Left renal cortex interstitium (tissue), 4 donors: ENCODE measurements at regions not wholly inside any gene's neighbourhood (a gene's known extent, or its start where the extent isn't known, plus 50 kb on each side); places are given as distances from the start of the nearest gene placed in this dataset.
"Not testable (repeated sequence)": the region's sequence is repeated elsewhere in the genome, so short reads cannot be mapped to it uniquely, and the experiment has no call there.

Experiments used
- DNase-seq, 4 donors: peaks; one replicate each; pipeline ENCODE4 v3.0.0-alpha.2; 2013; ENCODE audit warnings: low read depth in 4 of 4, low spot score in 2 of 4, missing footprints in 1 of 4

GRCh38 chr2:12624384-12624783 is 92.4 kb upstream of the TRIB2 start:
- no peak for DNase-seq

DNA sequence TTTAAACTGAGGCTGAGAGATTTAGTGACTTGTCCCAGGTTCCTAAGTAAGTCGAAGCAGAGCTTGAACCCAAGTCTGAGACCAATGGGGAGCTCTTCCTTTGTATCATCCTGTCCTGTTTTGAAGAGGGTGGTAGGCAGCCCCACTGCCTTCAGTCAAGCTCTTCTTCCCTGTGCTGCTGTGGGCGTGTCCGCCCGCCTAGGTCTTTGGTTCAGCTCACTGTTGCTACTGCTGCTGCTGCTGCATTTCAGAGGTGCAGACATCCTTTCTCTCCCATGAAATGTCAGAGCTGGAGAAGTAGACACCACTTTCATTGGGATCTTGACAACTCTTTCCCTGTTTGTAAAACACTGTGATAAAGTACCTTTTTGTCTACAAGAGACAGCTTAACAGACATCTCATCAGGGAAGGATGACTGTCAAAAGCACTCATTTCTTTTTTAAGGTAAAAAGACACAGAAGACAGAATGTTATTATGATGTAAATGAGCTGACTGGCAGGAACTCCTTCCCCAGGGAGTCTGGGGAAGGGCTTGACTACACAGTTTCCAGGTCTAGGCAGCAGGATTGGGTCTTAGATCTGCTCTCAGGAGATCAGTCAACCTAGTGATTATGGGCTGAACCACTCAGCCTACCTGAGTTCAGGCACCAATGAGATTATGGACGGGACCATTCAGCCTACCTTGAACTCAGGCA is 91.7 kb upstream of the TRIB2 start:
- DNase-seq, result no peak

DNA sequence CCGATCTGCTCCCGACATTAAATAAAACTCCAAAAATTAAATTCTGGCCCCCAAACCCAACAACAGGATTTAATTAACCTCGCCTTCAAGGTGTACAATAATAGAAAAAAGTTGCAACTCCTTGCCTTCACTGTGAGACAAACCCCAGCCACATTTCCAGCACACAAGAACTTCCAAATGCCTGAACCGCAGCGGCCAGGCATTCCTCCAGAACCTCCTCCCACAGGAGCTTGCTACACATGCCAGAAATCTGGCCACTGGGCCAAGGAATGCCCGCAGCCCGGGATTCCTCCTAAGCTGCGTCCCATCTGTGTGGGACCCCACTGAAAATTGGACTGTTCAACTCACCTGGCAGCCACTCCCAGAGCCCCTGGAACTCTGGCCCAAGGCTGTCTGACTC is 88.2 kb upstream of the TRIB2 start:
- DNase-seq, result not testable (repeated sequence)

- no peak for DNase-seq
Measured at GRCh38 chr2:12636837-12637581, 79.7 kb upstream of the TRIB2 start.

- no peak for DNase-seq
Measured at GRCh38 chr2:12637754-12638153, 79.0 kb upstream of the TRIB2 start.

- no peak for DNase-seq
Measured at GRCh38 chr2:12641441-12641840, 75.3 kb upstream of the TRIB2 start.

DNA sequence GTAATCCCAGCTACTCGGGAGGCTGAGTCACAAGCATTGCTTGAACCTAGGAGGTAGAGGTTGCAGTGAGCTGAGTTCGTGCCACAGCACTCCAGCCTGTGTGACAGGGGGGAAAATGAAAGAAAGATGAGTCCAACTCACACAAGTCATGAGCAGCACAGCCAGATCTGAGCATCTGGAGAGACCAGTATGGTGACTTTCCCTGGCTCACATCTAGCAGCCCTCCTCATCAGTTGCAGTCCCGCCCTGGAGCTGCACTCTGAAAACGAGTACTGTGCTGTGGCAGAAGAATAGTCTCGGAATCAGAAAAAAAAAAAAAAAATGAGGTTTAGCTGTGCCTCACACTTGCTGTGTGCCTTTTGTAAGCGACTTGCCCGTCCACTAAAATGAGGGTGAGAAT is 74.4 kb upstream of the TRIB2 start:
- no peak for DNase-seq

GRCh38 chr2:12642859-12643258 is 73.9 kb upstream of the TRIB2 start:
- no peak for DNase-seq

DNA sequence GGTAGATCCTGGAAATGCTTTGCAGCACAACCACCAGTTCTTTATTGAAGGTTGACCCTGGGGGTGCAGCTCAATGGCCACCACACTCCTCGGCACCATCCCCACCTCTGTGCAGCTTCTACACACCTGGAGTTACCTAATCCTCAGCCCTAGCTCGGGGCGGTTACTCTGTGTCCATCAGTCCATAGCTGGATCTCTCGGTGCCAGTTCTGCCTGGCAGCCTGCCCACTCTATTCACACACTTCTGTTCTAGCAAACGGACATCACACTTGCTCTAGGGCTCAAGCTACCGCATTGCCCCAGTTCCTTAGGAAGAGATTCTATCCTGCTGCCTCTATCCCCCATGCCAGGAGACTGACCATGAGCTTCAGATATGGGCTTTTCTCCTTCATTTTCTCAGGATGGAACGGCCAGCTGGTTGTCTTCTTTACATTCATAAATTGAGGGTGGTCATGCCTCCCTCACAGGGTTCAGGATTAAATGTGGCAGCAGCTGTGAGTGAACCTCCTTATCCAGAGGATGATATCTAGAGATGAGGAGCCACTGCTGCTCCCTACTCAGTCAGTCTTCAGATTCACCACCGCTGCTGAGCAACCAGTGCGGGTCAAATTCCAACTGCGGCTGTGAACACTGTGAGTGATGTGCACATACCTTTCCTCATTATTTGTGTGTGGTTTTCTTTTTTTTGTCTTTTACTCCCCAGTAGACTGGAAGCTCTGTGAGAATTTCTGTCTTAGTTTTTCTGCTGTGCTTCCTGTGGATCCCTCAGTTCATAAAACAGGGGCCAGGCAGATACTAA is 66.9 kb upstream of the TRIB2 start:
- no peak for DNase-seq

DNA sequence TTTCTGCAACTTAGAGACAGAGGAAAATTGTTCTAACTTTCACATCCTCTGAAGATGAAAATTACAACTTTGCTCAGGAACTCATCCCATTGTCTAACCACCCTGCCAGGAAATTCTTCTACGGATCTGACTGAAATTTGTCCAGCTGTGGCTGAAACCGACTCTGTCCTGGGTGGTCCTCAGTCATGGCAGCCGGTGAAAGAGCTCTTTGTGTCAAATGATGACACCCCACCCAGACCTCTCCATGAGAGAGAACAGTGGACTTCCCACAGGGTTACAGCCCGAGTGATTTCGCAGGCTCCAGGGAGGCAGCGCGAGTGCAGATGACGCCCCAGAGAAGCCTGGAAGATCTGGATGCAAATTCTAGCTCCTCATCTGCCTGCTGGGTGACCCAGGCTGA is 65.1 kb upstream of the TRIB2 start:
- no peak for DNase-seq

DNA sequence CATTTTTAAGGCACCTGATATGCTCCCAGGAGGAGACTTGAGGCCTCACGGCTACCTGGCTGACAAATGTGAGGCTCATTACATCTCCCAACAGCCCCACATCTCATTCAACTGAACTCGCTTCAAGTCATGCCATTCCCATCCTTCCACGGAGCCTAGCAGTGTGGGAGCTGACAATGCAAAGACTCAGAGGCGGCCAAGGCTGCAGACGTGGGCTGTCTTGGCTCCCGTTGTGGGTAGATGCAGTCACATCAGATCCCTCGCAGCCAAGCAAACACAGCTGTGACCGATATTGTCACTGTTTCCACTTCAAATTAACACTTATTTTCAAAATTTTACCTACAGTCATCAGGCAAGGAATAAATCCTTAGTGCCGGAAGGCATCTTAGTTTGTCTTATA is 64.0 kb upstream of the TRIB2 start:
- DNase-seq, result no peak

GRCh38 chr2:12657560-12657959 is 59.2 kb upstream of the TRIB2 start:
- DNase-seq, result no peak

DNA sequence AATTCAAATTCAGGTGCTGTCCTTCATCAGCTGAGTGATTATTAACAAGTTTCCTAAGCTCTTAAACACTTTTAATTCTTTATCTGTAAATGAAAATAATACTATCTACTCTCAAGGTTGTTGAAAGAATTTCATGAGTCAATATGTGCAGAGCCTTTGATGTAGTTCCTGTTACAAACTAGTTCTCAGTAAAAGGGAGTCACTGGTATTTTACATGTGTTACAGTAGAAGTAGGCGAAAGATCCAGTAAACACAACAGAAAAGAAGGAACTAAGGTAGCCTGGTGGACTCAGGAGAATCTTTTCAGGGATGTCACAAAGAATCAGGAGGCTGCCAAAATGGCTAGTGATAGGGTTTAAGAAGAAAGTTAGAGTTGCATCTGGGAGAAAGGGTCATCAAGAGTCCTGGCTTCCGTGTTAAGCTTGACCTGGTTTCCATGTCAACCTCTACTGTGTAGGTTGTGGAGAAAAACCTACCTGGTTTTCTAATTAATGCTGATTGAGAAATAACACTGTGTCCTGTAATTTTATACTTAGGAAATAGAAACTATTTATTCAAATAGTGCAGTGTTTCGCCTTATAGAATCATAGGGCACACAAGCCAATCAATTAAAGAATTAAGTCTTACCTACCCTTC is 58.3 kb upstream of the TRIB2 start:
- no peak for DNase-seq

GRCh38 chr2:12661489-12661888 is 55.2 kb upstream of the TRIB2 start:
- DNase-seq, result no peak

GRCh38 chr2:12663306-12664037 is 53.3 kb upstream of the TRIB2 start:
- DNase-seq, result no peak

DNA sequence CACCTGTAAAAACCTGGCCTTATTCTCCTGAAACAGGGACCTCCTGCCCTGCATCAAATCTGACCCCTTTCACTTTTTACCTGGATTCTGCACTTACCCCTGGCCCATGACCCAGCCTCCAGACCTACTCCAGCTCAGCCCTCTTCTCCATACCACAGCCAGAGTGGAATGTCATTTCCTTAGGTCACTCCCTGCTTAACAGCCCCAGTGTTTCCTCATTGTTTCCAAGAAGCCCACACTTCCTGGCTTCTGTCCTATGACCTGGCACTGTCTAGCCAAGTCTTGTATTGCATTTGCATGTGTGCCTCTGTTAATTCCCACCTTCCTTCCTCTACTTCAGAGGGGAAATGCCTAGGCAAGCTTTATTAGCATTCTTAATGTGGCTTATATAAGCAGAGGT is 51.4 kb upstream of the TRIB2 start:
- DNase-seq, result no peak

DNA sequence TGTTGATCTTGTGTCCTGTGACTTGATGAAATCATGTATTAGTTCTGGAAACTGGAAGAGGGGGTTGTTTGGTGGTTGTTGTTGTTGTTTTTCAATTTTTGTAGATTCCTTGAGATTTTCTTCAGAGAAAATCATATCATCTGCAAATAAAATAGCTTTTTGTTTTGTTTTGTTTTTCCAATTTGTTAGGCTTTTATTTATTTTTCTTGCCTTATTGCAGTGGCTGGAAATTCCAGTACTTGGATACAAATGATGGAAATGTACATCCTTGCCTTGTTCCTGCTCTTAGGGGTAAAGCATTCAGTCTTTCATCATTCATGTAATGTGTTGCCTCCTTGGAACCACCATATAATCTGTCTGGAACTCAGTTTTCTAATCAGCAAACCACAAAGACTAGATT is 50.3 kb upstream of the TRIB2 start:
- no peak for DNase-seq
